ENCODE measurements at regions not wholly inside any gene's neighbourhood (a gene's known extent, or its start where the extent isn't known, plus 50 kb on each side); places are given as distances from the start of the nearest gene placed in this dataset.

- no peaks in the 10 kb centered on the region for H3K9me3 ChIP-seq
- H3K36me3 ChIP-seq: no peaks in the 10 kb centered on the region
- H3K27me3 ChIP-seq: no peaks in the 10 kb centered on the region
- DNase-seq (no peak), ATAC-seq (no peak)
- no peak for TF ChIP-seq CTCF (IDR thresholded peaks at IDR 0.05)
- H3K4me3 ChIP-seq: no peak overlapping the region
- no peak overlapping the region for H3K27ac ChIP-seq
- H3K4me1 ChIP-seq: no peaks in the 10 kb centered on the region
- intact Hi-C loops (cut with DNase I): no loop called here
These were observed 128.1 kb upstream of the ANK3 start for GRCh38 chr10:60517805-60518204.

- H3K9me3 ChIP-seq: no peaks in the 10 kb centered on the region
- no peak overlapping the region for H3K27ac ChIP-seq
- no peak for TF ChIP-seq CTCF (IDR thresholded peaks at IDR 0.05)
- H3K4me3 ChIP-seq: no peak overlapping the region
- DNase-seq (no peak), ATAC-seq (no peak)
- H3K4me1 ChIP-seq: no peaks in the 10 kb centered on the region
- no peaks in the 10 kb centered on the region for H3K36me3 ChIP-seq
- intact Hi-C loops (cut with DNase I): no loop called here
- H3K27me3 ChIP-seq: no peaks in the 10 kb centered on the region
These were observed 123.6 kb upstream of the ANK3 start for GRCh38 chr10:60513281-60513680.

- no peaks in the 10 kb centered on the region for H3K27me3 ChIP-seq
- intact Hi-C loops (cut with DNase I): no loop called here
- no peaks in the 10 kb centered on the region for H3K36me3 ChIP-seq
- DNase-seq (no peak), ATAC-seq (no peak)
- no peak for TF ChIP-seq CTCF (IDR thresholded peaks at IDR 0.05)
- no peak overlapping the region for H3K4me3 ChIP-seq
- H3K4me1 ChIP-seq: no peaks in the 10 kb centered on the region
- no peak overlapping the region for H3K27ac ChIP-seq
- H3K9me3 ChIP-seq: no peaks in the 10 kb centered on the region
These were observed 122.0 kb upstream of the ANK3 start for GRCh38 chr10:60511477-60512229.

- Histone ChIP-seq H3K4me1 (no peaks in the 10 kb centered on the region), H3K27me3 (no peaks in the 10 kb centered on the region), H3K9me3 (no peaks in the 10 kb centered on the region), H3K36me3 (no peaks in the 10 kb centered on the region), H3K27ac (no peak overlapping the region), H3K4me3 (no peak overlapping the region)
- DNase-seq: no peak
- intact Hi-C loops (cut with DNase I): no loop called here
- no peak for TF ChIP-seq CTCF (IDR thresholded peaks at IDR 0.05)
- no peak for ATAC-seq
These were observed 119.2 kb upstream of the ANK3 start for GRCh38 chr10:60508831-60509230.

GRCh38 chr10:60508037-60508436 lies 118.4 kb upstream of the ANK3 start:
- Histone ChIP-seq H3K9me3 (no peaks in the 10 kb centered on the region), H3K27me3 (no peaks in the 10 kb centered on the region), H3K27ac (no peak overlapping the region), H3K4me1 (no peaks in the 10 kb centered on the region), H3K4me3 (no peak overlapping the region), H3K36me3 (no peaks in the 10 kb centered on the region)
- DNase-seq: no peak
- no peak for ATAC-seq
- TF ChIP-seq CTCF (IDR thresholded peaks at IDR 0.05): no peak
- intact Hi-C loops (cut with DNase I): no loop called here

GRCh38 chr10:60502621-60503020 lies 112.9 kb upstream of the ANK3 start:
- intact Hi-C loops (cut with DNase I): no loop called here
- Histone ChIP-seq H3K27ac (no peak overlapping the region), H3K4me3 (no peak overlapping the region), H3K27me3 (no peaks in the 10 kb centered on the region), H3K4me1 (no peaks in the 10 kb centered on the region), H3K9me3 (no peaks in the 10 kb centered on the region), H3K36me3 (no peaks in the 10 kb centered on the region)
- no peak for TF ChIP-seq CTCF (IDR thresholded peaks at IDR 0.05)
- ATAC-seq: no peak
- no peak for DNase-seq
